HG03460 (cell line): ENCODE measurements at regions not wholly inside any gene's neighbourhood (a gene's known extent, or its start where the extent isn't known, plus 50 kb on each side); places are given as distances from the start of the nearest gene placed in this dataset.
"Not testable (repeated sequence)": the region's sequence is repeated elsewhere in the genome, so short reads cannot be mapped to it uniquely, and the experiment has no call there.

Experiments
- ATAC-seq: cut with Tn5 transposase; IDR thresholded peaks from one replicate; pipeline ENCODE4 v1.9.1; 2021; ENCODE audit not compliant: unreplicated experiment

GRCh38 chr6:150734235-150734634, 131.3 kb upstream of the MTHFD1L start:
- ATAC-seq, result no peak

GRCh38 chr6:150735341-150735851, 130.1 kb upstream of the MTHFD1L start:
- ATAC-seq, result no peak

DNA sequence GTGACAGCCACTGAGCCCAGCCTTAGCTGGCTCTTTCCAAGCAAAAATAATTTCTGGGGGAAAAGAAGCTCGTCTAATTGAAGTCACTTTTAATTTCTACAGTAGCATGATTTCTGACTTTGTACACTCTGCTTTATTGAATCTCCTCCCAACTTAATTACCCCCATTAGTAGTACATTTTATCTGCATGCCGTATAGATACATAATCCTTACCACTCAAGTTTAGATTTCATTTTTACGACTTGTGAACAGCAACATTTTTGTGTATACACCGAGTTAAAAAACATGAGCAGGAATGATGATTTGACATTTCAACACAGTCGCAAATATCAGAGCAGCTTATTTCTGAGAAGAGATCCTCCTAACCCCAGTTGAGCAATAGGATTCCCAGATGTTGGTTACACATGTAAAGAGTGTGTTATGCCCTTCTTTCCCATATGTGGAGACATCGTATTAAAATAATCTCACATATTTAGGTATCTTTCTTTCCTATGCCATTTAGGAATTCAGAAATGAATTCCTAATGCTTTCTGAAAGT, 127.3 kb upstream of the MTHFD1L start:
- ATAC-seq, result no peak

- ATAC-seq, result no peak
These were observed 125.7 kb upstream of the MTHFD1L start for GRCh38 chr6:150739711-150740349.

- no peak for ATAC-seq
These were observed 125.0 kb upstream of the MTHFD1L start for GRCh38 chr6:150740453-150740852.

GRCh38 chr6:150741633-150742200, 123.8 kb upstream of the MTHFD1L start:
- ATAC-seq, result no peak

DNA sequence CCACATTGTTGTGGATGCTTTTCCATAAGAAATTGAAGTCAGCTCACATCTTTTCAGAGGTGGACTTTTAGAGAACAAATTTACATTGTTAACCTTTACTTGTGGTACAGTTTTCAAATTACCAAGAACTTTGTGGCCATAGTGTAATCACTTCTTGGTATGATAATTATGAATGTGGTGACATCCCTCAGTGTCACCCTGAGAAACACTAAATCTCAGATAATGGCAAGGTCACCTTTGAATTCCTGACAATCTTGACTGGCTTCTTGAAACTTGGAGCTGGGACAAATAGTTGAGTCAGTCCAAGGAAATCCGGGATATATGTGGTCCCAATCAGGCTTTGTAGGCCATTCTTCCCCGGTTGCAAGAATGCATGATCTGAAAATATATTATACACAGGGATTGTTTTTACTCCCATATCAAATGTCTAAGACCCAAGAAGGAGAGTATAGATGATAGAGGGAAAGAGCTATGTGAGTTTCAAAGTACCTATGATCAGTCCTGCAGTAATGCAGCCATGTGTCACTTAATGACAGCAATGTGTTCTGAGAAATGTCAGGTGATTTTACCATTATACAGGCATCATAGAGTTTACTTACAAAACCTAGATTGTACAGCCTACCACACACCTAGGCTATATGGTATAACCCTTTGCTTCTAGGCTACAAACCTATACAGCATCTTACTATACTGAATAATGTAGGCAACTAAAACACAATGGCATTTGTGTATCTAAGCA, 120.8 kb upstream of the MTHFD1L start:
- ATAC-seq, result no peak

GRCh38 chr6:150745896-150746295, 119.6 kb upstream of the MTHFD1L start:
- ATAC-seq, result no peak

GRCh38 chr6:150747155-150747554, 118.3 kb upstream of the MTHFD1L start:
- no peak for ATAC-seq

DNA sequence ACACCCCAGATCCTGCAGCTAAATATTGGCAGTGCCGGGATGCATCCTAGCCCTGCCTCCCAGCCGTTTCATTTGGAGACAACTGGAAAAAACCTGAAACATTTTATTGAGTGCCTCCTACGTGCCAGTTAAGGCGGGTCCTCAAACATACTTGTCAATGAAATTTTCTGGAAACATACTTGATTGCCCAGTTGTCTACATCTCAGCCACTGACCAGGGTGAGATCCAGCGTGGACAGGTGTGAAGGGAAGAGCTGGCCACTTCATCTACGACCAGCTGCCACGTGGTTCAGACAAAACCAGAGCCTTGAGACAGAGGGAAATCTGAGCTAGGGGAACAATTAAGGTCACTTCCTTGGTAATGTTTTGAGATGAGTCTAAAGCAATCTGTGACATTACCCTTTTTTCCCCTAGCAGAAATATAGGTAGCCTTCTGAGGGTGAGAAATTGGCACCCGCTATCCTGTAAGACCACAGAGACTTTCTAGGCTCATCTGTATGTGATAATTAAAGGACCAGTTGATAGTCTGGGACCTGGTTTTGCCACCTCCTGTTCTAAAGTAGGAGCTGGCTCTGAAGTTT, 116.3 kb upstream of the MTHFD1L start:
- no peak for ATAC-seq

DNA sequence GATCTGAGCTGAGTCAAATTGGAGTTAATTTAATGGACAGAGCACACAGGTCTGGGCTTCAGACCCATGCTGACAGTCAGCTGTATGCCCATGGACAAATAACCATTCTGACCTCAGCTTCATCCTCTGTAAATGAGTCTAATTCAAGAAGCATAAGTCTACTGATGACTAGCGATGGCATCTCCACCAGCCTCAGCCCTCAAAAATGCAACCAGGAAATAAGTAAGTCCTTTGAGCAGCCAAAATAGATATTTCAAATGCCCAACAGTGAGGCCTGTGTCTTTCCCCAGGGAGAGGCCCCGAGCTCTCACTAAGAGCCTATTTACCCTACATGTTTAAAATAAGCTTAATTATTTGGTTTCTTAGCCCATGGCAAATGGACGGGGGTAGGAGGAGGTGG, 114.2 kb upstream of the MTHFD1L start:
- ATAC-seq, result no peak

GRCh38 chr6:150752409-150752808, 113.1 kb upstream of the MTHFD1L start:
- no peak for ATAC-seq

DNA sequence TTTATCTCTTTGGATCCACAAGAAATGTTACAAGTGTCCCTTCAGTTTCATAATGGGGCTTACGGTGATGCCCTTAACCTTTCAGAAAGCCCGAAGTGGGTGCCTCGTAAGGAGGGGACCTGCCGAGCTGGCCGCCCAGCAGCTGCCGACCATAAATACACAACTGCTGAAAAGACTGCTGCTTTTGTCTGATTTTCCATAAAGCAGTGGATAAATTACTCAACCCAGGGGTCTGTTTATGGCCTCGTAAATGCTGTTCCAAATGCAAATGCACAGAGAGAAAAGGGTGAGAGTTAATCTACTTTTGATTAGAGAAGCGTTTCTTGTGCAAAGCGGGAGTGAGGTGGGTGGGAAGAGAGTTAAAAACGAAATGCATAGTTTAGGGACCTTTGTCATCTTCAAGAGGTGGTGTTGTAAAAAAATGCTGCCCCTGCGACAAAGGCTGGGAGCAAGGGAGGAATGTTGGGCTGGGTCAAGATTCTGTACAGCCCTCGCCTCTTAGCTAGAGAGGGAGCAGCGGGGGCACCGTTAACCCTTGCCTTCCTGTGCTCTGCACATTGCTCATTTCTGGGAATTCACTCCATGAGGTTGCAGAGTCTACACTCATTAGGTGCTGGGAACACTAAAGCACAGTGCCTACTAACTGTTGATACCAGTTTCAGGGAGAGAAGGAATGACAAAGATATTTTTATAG, 112.0 kb upstream of the MTHFD1L start:
- no peak for ATAC-seq

GRCh38 chr6:150755042-150755441, 110.5 kb upstream of the MTHFD1L start:
- no peak for ATAC-seq

GRCh38 chr6:150755524-150755923, 110.0 kb upstream of the MTHFD1L start:
- no peak for ATAC-seq

- no peak for ATAC-seq
These were observed 109.3 kb upstream of the MTHFD1L start for GRCh38 chr6:150756173-150756572.

- not testable (repeated sequence) for ATAC-seq
These were observed 107.7 kb upstream of the MTHFD1L start for GRCh38 chr6:150757807-150758206.

GRCh38 chr6:150759483-150759882, 106.0 kb upstream of the MTHFD1L start:
- no peak for ATAC-seq

DNA sequence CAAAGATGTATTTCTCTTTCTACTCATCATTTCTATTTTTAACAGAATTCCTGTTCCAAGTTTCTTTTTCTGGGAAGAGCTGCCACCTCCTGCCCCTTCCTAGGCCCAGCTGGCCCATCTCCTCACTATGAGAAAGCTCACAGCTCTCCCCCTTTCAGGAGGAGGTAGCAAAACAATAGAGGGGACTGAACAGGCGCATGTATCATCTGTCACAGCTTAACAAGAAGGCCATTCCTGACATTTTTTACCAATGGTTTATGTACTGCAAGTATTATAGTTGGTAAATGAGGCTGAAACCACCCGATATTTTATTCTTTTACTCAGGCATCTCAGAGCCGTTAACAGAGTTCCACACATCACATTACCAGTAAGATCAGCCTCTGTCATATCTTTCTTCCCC, 103.7 kb upstream of the MTHFD1L start:
- no peak for ATAC-seq

- ATAC-seq, result no peak
These were observed 101.0 kb upstream of the MTHFD1L start for GRCh38 chr6:150764334-150765066.
